AG09319 (cell line): ENCODE measurements at regions not wholly inside any gene's neighbourhood (a gene's known extent, or its start where the extent isn't known, plus 50 kb on each side); places are given as distances from the start of the nearest gene placed in this dataset.

Experiments used
- DNase-seq: peaks from one replicate; pipeline ENCODE4 v3.0.0-alpha.2; 2010; ENCODE audit warnings: low read depth; ENCODE audit errors: extremely low read depth
- TF ChIP-seq, protein P1 (sequence below): IDR thresholded peaks from 2 replicates; pipeline ENCODE4 v1.5.1; 2011; ENCODE audit warnings: low read depth, mild to moderate bottlenecking, inconsistent platforms, low read length, moderate library complexity

DNA sequence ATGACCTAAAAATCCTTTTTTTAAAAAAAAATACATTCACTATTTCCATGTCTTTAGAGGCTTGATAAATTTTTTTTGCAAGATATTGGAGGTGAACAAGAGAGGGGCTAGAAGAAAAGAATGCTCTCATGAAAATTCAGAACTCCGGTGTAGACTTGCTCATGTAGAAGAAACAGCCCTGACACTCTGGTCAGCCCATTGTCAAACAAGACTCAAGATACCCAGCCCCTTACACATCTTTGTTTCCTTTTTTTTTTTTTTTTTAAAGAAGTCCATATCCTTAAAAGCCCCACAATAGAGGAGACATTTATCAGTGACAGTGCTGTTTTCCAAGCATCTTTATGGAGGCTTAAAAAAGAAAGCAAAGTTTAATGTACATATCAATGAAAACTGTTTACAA, 196.8 kb upstream of the RORA start:
- TF ChIP-seq, protein P1, sequence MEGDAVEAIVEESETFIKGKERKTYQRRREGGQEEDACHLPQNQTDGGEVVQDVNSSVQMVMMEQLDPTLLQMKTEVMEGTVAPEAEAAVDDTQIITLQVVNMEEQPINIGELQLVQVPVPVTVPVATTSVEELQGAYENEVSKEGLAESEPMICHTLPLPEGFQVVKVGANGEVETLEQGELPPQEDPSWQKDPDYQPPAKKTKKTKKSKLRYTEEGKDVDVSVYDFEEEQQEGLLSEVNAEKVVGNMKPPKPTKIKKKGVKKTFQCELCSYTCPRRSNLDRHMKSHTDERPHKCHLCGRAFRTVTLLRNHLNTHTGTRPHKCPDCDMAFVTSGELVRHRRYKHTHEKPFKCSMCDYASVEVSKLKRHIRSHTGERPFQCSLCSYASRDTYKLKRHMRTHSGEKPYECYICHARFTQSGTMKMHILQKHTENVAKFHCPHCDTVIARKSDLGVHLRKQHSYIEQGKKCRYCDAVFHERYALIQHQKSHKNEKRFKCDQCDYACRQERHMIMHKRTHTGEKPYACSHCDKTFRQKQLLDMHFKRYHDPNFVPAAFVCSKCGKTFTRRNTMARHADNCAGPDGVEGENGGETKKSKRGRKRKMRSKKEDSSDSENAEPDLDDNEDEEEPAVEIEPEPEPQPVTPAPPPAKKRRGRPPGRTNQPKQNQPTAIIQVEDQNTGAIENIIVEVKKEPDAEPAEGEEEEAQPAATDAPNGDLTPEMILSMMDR = no peak
- DNase-seq = no peak

DNA sequence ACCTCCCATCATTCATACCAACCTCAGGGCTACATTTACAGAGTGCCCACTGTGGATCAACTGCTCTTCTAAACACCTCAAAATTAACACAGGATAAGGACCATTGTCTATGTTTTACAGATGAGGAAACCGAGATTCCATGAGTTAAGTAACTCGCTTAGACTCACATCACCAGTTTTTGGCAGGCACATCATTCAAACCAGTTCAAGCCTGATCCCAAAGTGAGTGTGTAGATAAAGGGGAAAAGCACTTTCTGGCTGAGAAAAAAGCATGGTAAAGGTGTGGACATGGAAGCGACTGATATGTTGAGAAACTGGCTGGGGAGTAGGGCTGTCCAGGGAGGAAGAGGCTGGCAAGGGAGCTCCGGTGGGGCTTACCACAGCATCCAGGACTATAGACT, 193.7 kb upstream of the RORA start:
- no peak for DNase-seq
- TF ChIP-seq, protein P1 = no peak

- TF ChIP-seq, protein P1 = no peak
- no peak for DNase-seq
Observed at GRCh38 chr15:61421938-61422337, 192.8 kb upstream of the RORA start.

GRCh38 chr15:61421470-61421869, 192.4 kb upstream of the RORA start:
- DNase-seq = no peak
- TF ChIP-seq, protein P1 = no peak

DNA sequence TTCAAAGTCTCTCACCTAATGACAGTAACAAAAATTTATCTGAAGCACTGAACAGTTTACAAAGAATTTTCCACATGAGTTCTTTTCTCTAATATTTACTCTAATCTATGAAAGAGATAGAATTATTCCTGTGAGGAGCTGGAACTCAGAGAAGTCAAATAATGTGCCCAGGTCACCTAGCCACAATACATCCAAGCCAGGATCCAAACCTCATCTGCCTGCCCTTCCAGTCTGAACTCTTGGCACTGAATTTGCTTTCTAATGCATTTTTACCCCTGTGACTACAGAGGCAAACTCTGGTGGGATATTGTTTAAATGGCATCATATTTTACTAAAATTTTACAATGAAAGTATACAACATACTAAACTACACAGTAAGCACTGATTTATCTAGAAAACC, 191.4 kb upstream of the RORA start:
- no peak for DNase-seq
- TF ChIP-seq, protein P1 = no peak

DNA sequence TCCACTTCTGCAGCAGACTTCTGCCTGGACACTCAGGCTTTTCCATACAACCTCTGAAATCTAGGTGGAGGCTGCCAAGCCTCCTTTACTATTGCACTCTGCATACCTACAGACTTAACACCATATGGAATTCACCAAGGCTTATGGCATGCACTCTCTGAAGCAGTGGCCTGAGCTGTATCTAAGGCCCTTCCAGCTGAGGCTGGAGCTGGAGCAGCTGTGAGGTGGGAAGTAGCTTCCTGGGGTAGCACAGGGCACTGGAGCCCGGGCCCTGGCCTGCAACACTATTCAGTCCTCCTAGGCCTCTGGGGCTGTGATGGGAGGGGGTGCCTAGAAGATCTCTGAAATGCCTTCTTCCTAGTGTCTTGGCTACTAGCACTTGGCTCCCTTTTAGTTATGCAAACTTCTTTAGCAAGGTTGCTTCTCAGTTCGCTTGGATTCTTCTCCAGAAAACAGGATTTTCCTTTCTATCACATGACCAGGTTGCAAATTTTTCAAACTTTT, 186.6 kb upstream of the RORA start:
- TF ChIP-seq, protein P1 = no peak
- DNase-seq = no peak

DNA sequence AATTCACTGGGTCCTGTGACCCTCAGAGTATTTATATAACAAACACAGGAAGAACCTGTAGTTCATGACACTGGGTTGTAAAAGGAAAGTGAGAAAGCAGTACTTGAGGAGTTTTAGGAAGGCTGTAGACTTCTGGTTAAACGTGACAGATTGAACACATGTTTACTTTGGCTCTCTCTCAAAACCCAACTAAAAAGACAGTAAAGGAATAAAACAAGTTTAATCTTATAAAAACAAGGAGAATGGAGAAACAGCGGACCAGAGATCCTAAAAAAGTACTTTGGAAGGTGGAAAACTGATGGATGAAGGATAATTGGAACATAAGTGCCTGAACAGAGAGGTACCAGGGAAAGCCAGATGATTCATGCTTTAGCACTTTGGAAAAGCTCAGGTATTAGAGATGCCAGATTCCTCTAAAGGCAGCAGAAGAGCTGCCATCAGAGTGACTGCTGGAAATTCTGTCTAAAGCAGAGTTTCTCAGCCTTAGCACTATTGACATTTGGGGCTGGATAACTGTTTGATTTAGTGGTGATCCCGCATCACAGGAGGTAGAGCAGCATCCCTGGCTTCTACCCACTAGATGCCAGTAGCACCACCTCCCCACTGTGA, 182.9 kb upstream of the RORA start:
- TF ChIP-seq, protein P1 = no peak
- no peak for DNase-seq
